HCT116 (cell line): ENCODE measurements at regions not wholly inside any gene's neighbourhood (a gene's known extent, or its start where the extent isn't known, plus 50 kb on each side); places are given as distances from the start of the nearest gene placed in this dataset.

Experiments
- ATAC-seq: fragments of 200-7000 bp; cut with Tn5 transposase; 2 replicates; pipeline ENCODE4 v1.9.1; 2020; ENCODE audit warnings: mild to moderate bottlenecking, moderate library complexity
- BruUV-seq: library from RNA; stranded (reverse); fragments of 400-500 nt; replicated peaks from 2 replicates; lab custom pipeline; 2021; lab: Mats Ljungman, UMichigan
- CTCF ChIA-PET: fragments of 300-600 bp; sonication (Branson Sonifier 250); formaldehyde crosslinking; loops from one replicate; lab custom pipeline; 2021; ENCODE audit warnings: antibody characterized with exemption; lab: Charles Lee
- POLR2A ChIA-PET: fragments of 300-600, 350-600 bp; sonication (Branson Sonifier 250); formaldehyde crosslinking; loops from one replicate; lab custom pipeline; 2021; ENCODE audit warnings: antibody characterized with exemption; lab: Charles Lee
- RAD21 ChIA-PET, 2 experiments: fragments of 300-600 bp; sonication (Branson Sonifier 250); formaldehyde crosslinking; loops; one replicate each; lab custom pipeline; 2023; ENCODE audit warnings: low total read pairs in 2 of 2; ENCODE audit not compliant: uncharacterized antibody in 2 of 2, unreplicated experiment in 2 of 2, low non-redundant PET in 1 of 2; lab: Charles Lee
- DNase-seq: peaks from one replicate; pipeline ENCODE4 v3.0.0-alpha.2; 2010; ENCODE audit warnings: low read depth, low spot score
- H2AFZ ChIP-seq: fragments of 200-600 bp; shearing (Covaris generic), sonication (generic); 2 replicates; pipeline ENCODE4 v1.6.1; 2017; ENCODE audit warnings: low read depth, mixed run types, mixed read lengths, antibody characterized with exemption, low read length; ENCODE audit not compliant: poor library complexity, severe bottlenecking
- H3K27ac ChIP-seq: 2 replicates; pipeline ENCODE4 v1.5.1; 2012; ENCODE audit warnings: low read depth, low read length
- H3K27me3 ChIP-seq: fragments of 200-600 bp; sonication (generic); 2 replicates; pipeline ENCODE4 v1.6.1; 2016; ENCODE audit warnings: mixed run types, low read length, mixed read lengths; ENCODE audit not compliant: insufficient read depth
- H3K36me3 ChIP-seq, 2 experiments: fragments of 200-500 bp in 1 of 2; fragments of 200-600 bp in 1 of 2; sonication (Bioruptor generic) in 1 of 2; sonication (generic) in 1 of 2; 2 replicates each; pipeline versions ENCODE4 v1.5.1 to v1.6.1; 2014 to 2016; ENCODE audit warnings: low read length in 2 of 2, inconsistent platforms in 1 of 2, mixed read lengths in 1 of 2, mixed run types in 1 of 2; ENCODE audit not compliant: insufficient read depth in 2 of 2, control insufficient read depth in 1 of 2
- H3K4me1 ChIP-seq, 2 experiments: fragments of 200-600 bp in 1 of 2; sonication (generic) in 1 of 2; 2 replicates each; pipeline versions ENCODE4 v1.5.1 to v1.6.1; 2012 to 2017; ENCODE audit warnings: low read length in 2 of 2, inconsistent platforms in 1 of 2, mild to moderate bottlenecking in 1 of 2, mixed read lengths in 1 of 2, mixed run types in 1 of 2, moderate library complexity in 1 of 2; ENCODE audit not compliant: insufficient read depth in 2 of 2, control insufficient read depth in 1 of 2
- H3K4me2 ChIP-seq: fragments of 200-600 bp; sonication (generic); 2 replicates; pipeline ENCODE4 v1.6.1; 2017; ENCODE audit warnings: mixed run types, low read length, mixed read lengths
- H3K4me3 ChIP-seq, 2 experiments: fragments of 200-600 bp in 1 of 2; sonication (generic) in 1 of 2; replicated peaks in 1 of 2; 2 replicates each; pipeline ENCODE4 v1.5.1; 2011 to 2016; ENCODE audit warnings: low read length in 2 of 2, control low read depth in 1 of 2, low read depth in 1 of 2, mild to moderate bottlenecking in 1 of 2, mixed read lengths in 1 of 2, mixed run types in 1 of 2
- H3K79me2 ChIP-seq: fragments of 200-600 bp; sonication (generic); 2 replicates; pipeline ENCODE4 v1.6.1; 2017; ENCODE audit warnings: mild to moderate bottlenecking, mixed run types, low read length, moderate library complexity, mixed read lengths; ENCODE audit not compliant: insufficient read depth
- H3K9ac ChIP-seq: fragments of 200-600 bp; sonication (generic); 2 replicates; pipeline ENCODE4 v1.6.1; 2016; ENCODE audit warnings: low read length, mixed read lengths
- H3K9me2 ChIP-seq: fragments of 200-600 bp; sonication (generic), shearing (Covaris generic); 2 replicates; pipeline ENCODE4 v1.6.1; 2017; ENCODE audit warnings: mixed run types, mild to moderate bottlenecking, moderate library complexity; ENCODE audit not compliant: insufficient read depth
- H3K9me3 ChIP-seq, 2 experiments: fragments of 200-500 bp in 1 of 2; fragments of 200-600 bp in 1 of 2; sonication (Bioruptor generic) in 1 of 2; sonication (generic) in 1 of 2; 2 replicates each; pipeline ENCODE4 v1.6.1; 2014 to 2017; ENCODE audit warnings: low read length in 2 of 2, mixed read lengths in 2 of 2, inconsistent platforms in 1 of 2, low read depth in 1 of 2, mild to moderate bottlenecking in 1 of 2, mixed run types in 1 of 2, moderate library complexity in 1 of 2; ENCODE audit not compliant: control insufficient read depth in 1 of 2, insufficient read depth in 1 of 2
- H4K20me1 ChIP-seq: fragments of 200-600 bp; sonication (generic), shearing (Covaris generic); 2 replicates; pipeline ENCODE4 v1.6.1; 2017; ENCODE audit warnings: mixed run types, mild to moderate bottlenecking, moderate library complexity; ENCODE audit not compliant: insufficient read depth
- CBX3 ChIP-seq: IDR thresholded peaks from 2 replicates; pipeline ENCODE4 v1.6.1; 2012; ENCODE audit warnings: low read depth
- CEBPB ChIP-seq: IDR thresholded peaks from 2 replicates; pipeline ENCODE4 v1.6.1; 2012; ENCODE audit warnings: low read depth
- EGR1 ChIP-seq: IDR thresholded peaks from 2 replicates; pipeline ENCODE4 v1.6.1; 2012; ENCODE audit warnings: low read depth
- EZH2phosphoT487 ChIP-seq: fragments of 200-600 bp; IDR thresholded peaks from 2 replicates; pipeline ENCODE4 v1.6.1; 2018; ENCODE audit warnings: antibody characterized with exemption, borderline replicate concordance
- FOSL1 ChIP-seq: IDR thresholded peaks from 2 replicates; pipeline ENCODE4 v1.6.1; 2012; ENCODE audit warnings: low read depth
- POLR2A ChIP-seq: IDR thresholded peaks from 2 replicates; pipeline ENCODE4 v1.7.0; 2011; ENCODE audit warnings: borderline replicate concordance; ENCODE audit not compliant: insufficient read depth, insufficient read length; ENCODE audit errors: extremely low read depth
- SIN3A ChIP-seq: IDR thresholded peaks from 2 replicates; pipeline ENCODE4 v1.6.1; 2012; ENCODE audit warnings: low read depth
- SP1 ChIP-seq: IDR thresholded peaks from 2 replicates; pipeline ENCODE4 v1.6.1; 2012; ENCODE audit warnings: low read depth
- TCF7L2 ChIP-seq: IDR thresholded peaks from 2 replicates; pipeline ENCODE4 v1.7.0; 2011; ENCODE audit warnings: borderline replicate concordance, inconsistent platforms; ENCODE audit not compliant: insufficient read depth, insufficient read length; ENCODE audit errors: extremely low read depth
- ZFX ChIP-seq: fragments of 450-650 bp; IDR thresholded peaks from 2 replicates; pipeline ENCODE4 v1.6.1; 2017
- ZNF274 ChIP-seq: fragments of 200-500 bp; sonication (Bioruptor generic); IDR thresholded peaks from 2 replicates; pipeline ENCODE4 v1.6.1; 2014; ENCODE audit warnings: mild to moderate bottlenecking, low read depth, low read length, inconsistent platforms
- intact Hi-C: fragments of 100-400 bp; cut with micrococcal nuclease; formaldehyde crosslinking; loops from 2 replicates; pipeline ENCODE4 v1.10.0; 2022
- TF ChIP-seq, protein P1 (sequence below), 3 experiments: fragments of 200-600 bp in 1 of 3; sonication (generic) in 1 of 3; IDR thresholded peaks in 2 of 3; conservative IDR thresholded peaks in 1 of 3; 2 replicates each; pipeline ENCODE4 v1.5.1; 2012 to 2017; ENCODE audit warnings: low read depth in 2 of 3, low read length in 2 of 3, antibody characterized with exemption in 1 of 3, borderline replicate concordance in 1 of 3, control low read depth in 1 of 3, mild to moderate bottlenecking in 1 of 3, mixed read lengths in 1 of 3, mixed run types in 1 of 3, moderate library complexity in 1 of 3; ENCODE audit not compliant: insufficient read depth in 1 of 3
- TF ChIP-seq, protein P2 (sequence below): IDR thresholded peaks from 2 replicates; pipeline ENCODE4 v1.6.1; 2011; ENCODE audit warnings: mild to moderate bottlenecking, low read length, moderate library complexity; ENCODE audit not compliant: insufficient replicate concordance; ENCODE audit errors: extremely low read depth
- TF ChIP-seq, protein P3 (sequence below): IDR thresholded peaks from 2 replicates; pipeline ENCODE4 v1.6.1; 2012

DNA sequence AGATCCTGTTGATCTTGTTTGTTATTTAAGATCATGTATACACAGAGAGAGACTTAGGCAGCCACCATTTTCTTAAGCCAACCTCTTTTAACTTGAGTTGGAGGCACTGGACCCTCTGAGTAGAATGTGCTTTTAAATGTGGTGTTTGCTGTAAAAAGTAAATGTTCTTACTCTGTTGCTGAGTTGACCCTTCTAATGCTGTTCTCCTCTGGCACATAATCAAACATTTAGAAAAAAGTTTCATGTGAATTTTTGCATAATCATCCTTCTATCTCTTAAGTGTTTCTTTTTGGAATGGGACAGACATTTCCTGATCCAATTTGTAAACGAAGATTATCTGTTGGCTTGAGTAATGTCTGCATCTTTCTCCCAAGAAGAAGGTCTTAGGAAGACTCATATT, 255.1 kb upstream of the ETAA1 start:
- ChIA-PET POLR2A (no interaction called here), CTCF (no interaction called here), RAD21 (no interaction called here)
- no peaks in the 10 kb centered on the region for H3K27me3 ChIP-seq
- no peak overlapping the region for H3K4me2 ChIP-seq
- no peak overlapping the region for H3K27ac ChIP-seq
- no peaks in the 10 kb centered on the region for H3K9me2 ChIP-seq
- ATAC-seq: no peak
- H3K79me2 ChIP-seq: no peaks in the 10 kb centered on the region
- BruUV-seq: no TSS peak
- no peak for TF ChIP-seq CBX3
- TF ChIP-seq SIN3A: no peak
- no peak for TF ChIP-seq EGR1
- TF ChIP-seq, protein P1, sequence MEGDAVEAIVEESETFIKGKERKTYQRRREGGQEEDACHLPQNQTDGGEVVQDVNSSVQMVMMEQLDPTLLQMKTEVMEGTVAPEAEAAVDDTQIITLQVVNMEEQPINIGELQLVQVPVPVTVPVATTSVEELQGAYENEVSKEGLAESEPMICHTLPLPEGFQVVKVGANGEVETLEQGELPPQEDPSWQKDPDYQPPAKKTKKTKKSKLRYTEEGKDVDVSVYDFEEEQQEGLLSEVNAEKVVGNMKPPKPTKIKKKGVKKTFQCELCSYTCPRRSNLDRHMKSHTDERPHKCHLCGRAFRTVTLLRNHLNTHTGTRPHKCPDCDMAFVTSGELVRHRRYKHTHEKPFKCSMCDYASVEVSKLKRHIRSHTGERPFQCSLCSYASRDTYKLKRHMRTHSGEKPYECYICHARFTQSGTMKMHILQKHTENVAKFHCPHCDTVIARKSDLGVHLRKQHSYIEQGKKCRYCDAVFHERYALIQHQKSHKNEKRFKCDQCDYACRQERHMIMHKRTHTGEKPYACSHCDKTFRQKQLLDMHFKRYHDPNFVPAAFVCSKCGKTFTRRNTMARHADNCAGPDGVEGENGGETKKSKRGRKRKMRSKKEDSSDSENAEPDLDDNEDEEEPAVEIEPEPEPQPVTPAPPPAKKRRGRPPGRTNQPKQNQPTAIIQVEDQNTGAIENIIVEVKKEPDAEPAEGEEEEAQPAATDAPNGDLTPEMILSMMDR (IDR thresholded peaks at IDR 0.05 in 2 of 3, conservative IDR thresholded peaks at IDR 0.05 in 1 of 3; ENCODE audit: borderline replicate concordance in 1 of 3, insufficient read depth in 1 of 3, low read depth in 2 of 3, low read length in 2 of 3): no peak
- TF ChIP-seq ZNF274: no peak
- no peak for TF ChIP-seq CEBPB
- TF ChIP-seq EZH2phosphoT487: no peak
- TF ChIP-seq ZFX: no peak
- DNase-seq: no peak
- no peaks in the 10 kb centered on the region for H4K20me1 ChIP-seq
- no peak overlapping the region for H3K4me3 ChIP-seq
- no peaks in the 10 kb centered on the region for H3K4me1 ChIP-seq
- no peak overlapping the region for H2AFZ ChIP-seq
- H3K36me3 ChIP-seq: no peaks in the 10 kb centered on the region
- intact Hi-C loops: no loop called here
- H3K9ac ChIP-seq: no peak overlapping the region
- H3K9me3 ChIP-seq: no peaks in the 10 kb centered on the region; a peak in 1 of 4 replicates

DNA sequence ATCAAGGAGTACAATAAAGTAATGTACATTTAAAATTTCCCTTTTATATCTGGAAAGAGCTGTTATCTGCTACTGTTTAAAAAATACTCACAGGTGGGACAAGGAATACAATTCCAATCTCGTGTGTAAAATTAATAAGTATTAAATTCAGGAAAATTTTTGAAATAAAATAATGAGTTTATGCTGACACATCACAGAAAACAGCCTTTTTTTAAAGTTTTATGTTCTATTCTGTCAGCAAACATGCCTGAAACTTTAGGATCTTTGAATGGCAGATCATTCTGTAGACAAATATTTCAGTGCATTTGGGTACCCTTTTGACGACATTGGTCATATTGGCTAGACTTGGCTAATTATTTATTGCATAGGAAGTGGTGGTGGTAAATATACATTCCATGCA, 254.4 kb upstream of the ETAA1 start:
- POLR2A ChIA-PET: no interaction called here
- RAD21 ChIA-PET: no interaction called here
- no peaks in the 10 kb centered on the region for H4K20me1 ChIP-seq
- H3K9ac ChIP-seq: no peak overlapping the region
- CTCF ChIA-PET: no interaction called here
- no peaks in the 10 kb centered on the region for H3K27me3 ChIP-seq
- no peaks in the 10 kb centered on the region for H3K9me2 ChIP-seq
- no peak for ATAC-seq
- H3K79me2 ChIP-seq: no peaks in the 10 kb centered on the region
- no TSS peak for BruUV-seq
- no peaks in the 10 kb centered on the region for H3K4me1 ChIP-seq
- H3K4me2 ChIP-seq: no peak overlapping the region
- TF ChIP-seq, protein P2, sequence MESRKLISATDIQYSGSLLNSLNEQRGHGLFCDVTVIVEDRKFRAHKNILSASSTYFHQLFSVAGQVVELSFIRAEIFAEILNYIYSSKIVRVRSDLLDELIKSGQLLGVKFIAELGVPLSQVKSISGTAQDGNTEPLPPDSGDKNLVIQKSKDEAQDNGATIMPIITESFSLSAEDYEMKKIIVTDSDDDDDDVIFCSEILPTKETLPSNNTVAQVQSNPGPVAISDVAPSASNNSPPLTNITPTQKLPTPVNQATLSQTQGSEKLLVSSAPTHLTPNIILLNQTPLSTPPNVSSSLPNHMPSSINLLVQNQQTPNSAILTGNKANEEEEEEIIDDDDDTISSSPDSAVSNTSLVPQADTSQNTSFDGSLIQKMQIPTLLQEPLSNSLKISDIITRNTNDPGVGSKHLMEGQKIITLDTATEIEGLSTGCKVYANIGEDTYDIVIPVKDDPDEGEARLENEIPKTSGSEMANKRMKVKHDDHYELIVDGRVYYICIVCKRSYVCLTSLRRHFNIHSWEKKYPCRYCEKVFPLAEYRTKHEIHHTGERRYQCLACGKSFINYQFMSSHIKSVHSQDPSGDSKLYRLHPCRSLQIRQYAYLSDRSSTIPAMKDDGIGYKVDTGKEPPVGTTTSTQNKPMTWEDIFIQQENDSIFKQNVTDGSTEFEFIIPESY: no peak
- TF ChIP-seq, protein P1 (IDR thresholded peaks at IDR 0.05 in 2 of 3, conservative IDR thresholded peaks at IDR 0.05 in 1 of 3; ENCODE audit: borderline replicate concordance in 1 of 3, insufficient read depth in 1 of 3, low read depth in 2 of 3, low read length in 2 of 3): no peak
- no peak for TF ChIP-seq EZH2phosphoT487
- TF ChIP-seq POLR2A: no peak
- no peak for TF ChIP-seq TCF7L2
- no peak for TF ChIP-seq CEBPB
- TF ChIP-seq, protein P3, sequence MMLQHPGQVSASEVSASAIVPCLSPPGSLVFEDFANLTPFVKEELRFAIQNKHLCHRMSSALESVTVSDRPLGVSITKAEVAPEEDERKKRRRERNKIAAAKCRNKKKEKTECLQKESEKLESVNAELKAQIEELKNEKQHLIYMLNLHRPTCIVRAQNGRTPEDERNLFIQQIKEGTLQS: no peak
- no peak for TF ChIP-seq SP1
- TF ChIP-seq FOSL1: no peak
- TF ChIP-seq, all 23 proteins: peak for 0
- DNase-seq: no peak
- no peaks in the 10 kb centered on the region for H3K36me3 ChIP-seq
- no peak overlapping the region for H3K27ac ChIP-seq
- no peak overlapping the region for H3K4me3 ChIP-seq
- intact Hi-C loops: no loop called here
- no peak overlapping the region for H2AFZ ChIP-seq
- no peaks in the 10 kb centered on the region; a peak in 1 of 4 replicates for H3K9me3 ChIP-seq
